ENCODE measurements at regions not wholly inside any gene's neighbourhood (a gene's known extent, or its start where the extent isn't known, plus 50 kb on each side); places are given as distances from the start of the nearest gene placed in this dataset.

DNA sequence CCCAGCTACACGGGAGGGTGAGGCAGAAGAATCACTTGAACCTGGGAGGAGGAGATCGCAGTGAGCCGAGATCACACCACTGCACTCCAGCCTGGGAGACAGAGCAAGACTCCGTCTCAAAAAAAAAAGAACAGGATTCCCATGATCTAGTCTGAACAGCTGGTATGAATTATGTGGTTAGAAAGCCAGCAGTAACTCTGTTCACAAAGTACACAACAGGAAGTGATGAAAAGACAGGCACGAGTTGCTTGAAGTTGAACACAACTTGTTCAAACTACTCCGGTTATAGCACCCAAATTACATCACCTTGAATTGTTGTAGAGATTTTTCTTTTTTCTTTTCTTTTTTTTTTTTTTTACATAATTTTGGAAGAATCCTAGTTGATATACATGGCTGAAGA is 238.8 kb upstream of the RGS6 start:
- no peak for DNase-seq (ENCODE audit: low read depth in 1 of 2, low spot score in 1 of 2)

DNA sequence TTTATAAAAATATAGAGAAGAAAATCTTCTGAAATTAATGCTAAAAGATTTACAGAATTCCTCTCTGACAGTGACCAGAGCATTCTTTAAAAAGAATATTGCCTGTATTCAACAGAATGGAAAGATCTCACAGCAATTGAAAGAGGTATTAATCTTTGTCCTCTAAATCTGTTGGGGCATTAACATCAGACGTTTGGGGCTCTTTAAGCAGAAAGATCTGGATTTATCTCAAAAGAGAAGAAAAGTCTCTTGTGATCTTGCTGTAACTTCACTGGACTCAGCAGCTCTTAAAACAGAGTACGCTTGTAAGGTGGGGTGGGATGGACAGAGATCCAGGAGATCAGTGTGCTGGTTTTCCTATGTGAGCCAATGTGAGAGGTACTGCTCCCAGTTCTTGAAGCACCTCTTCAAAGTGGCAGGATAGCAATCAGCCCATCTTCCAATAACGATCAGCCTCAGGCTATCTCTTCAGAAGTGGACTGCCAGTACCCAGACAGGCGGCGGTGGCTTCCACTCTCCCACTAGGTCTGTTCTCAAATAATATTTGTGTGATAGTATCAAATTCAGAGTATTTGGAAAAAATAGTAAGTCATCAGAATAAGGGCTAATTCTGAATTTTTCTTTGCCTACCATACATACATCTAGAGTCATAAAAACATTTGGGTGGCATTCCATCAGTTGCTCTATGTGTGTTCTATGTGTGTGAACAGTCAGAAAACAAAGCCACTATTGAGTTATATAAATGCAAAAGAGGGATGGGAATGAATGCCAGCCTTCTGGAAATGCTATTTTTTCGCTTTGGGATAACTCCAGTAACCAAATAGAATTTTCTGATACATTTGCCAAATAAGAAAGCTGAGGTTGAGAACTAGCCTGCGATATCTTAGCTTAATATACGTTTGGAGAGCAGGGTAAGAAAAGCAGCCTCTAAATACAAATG is 237.4 kb upstream of the RGS6 start:
- no peak for DNase-seq (ENCODE audit: low read depth in 1 of 2, low spot score in 1 of 2)

DNA sequence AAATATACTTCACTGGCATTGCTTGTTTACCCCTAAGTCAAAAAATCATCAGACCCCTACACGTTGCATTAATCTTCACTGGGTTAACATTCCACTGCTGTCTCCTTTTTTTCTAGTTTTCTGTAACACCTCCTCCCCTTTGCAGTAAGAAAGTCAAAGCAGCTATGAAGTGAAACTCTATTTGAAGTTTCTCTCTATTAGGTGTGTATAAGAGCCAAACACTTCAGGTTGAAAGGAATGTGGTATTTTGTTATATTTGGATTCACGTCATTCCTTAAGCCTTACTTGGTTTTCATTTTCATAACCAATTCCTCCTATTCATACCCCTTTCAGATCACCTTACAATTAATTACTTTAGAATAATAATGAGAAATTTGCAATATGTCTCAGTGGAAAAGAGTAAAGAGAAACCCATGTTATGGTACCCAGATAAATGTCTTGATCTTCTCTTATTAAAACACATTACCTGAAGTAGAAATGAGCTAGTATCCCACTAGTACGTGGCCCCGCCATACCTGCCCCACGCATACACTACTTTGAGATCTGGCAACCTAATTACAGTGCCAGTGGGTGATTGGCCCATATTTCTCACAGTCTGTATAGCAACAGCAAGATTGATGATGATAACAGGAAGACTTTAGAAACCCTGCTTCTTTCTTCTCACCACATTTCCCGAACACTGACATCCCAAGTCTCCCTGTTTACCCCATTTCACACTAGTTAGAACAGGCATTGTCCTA is 236.4 kb upstream of the RGS6 start:
- DNase-seq (ENCODE audit: low read depth in 1 of 2, low spot score in 1 of 2) = no peak

DNA sequence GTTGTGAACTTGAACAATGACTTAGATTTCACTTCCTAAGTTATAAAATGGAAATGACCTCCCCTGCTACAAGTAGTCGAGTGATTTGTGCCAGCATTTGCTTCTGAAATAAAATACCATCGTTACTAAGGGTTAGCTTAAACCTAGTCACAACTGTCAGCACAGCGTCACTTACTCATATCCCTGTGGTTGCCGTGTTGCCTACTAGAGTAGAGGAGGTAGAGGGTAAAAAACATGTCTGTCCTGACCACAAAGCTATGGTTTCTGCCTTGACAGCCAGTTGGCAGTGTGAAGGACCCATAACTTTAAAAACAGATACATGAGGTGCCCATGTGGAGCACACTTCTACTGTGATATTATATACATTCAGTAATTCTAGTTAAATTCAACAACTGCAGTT is 234.2 kb upstream of the RGS6 start:
- DNase-seq (ENCODE audit: low read depth in 1 of 2, low spot score in 1 of 2) = no peak

DNA sequence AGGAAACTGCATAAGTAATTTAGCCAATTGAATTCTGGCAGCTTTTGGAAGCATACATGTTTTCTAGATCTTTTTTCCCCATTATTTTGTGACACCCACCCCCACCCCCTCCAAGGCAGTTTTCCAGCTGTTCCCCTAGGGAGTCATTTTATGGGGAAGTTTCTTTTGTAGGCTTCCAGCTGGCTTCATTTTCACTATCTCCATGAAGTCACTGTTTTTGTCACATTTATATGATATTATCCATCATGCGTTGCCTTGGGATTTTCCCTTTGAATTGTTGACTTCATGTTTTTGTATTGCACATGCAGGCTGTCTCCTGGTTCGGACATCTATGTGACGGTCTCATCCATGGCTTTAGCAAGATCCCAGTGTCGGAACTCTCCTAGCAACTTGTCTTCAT is 233.6 kb upstream of the RGS6 start:
- DNase-seq (ENCODE audit: low read depth in 1 of 2, low spot score in 1 of 2) = no peak

DNA sequence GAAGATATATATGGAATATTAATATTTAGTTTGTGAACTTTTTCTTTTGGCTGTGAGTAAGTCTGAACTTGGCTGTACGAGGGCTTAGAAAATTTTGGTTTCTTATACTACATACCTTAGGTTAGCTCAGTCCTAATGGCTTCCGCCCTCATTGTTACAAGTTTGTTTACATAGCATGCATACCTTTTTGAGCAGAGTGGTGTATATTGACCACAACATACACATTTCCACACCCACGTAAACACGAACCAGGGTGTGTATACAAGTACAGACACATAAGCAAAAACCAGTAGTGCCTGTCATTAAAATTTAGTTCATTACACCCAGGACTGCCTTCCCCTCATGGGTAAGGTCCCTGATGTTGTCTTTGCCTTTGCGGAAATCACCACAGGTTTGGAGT is 230.2 kb upstream of the RGS6 start:
- no peak for DNase-seq (ENCODE audit: low read depth in 1 of 2, low spot score in 1 of 2)

DNA sequence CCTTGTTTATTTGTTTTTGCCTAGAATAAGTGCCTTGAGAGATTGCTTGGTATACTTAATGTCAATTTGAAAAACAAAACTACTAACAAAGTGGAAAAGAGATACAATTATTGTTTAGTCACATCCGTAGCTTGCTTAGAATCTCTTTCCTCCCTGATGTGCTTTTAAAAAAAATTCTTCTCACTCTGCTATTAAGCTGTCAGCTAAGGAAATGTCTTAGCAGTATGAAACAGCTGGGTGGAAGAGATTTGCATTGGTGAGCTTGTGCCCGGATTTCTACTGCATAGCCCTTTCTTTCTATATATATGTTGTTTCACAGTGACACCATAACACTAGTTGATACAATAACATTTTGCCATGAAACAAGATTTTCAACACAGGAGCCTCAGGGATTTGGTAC is 229.4 kb upstream of the RGS6 start:
- no peak for DNase-seq (ENCODE audit: low read depth in 1 of 2, low spot score in 1 of 2)

DNA sequence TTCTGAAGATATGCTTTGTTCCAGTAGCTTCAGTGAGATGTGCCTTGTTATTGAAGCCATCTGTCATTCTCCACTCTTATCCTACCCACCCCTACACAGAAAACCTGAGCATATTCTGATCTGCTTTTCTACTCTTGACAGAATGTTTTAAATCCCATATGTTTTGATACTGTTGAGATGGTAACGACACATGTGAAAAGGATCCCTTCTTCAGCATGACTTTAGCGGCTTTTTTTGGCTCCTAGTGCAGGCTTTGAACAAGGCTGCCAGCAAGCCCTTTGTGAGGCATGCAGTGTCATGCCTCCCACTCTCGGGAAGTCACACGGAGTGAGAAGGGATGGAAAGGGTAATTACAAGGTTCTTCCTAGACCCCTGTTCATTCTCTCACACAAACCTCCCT is 228.8 kb upstream of the RGS6 start:
- no peak for DNase-seq (ENCODE audit: low read depth in 1 of 2, low spot score in 1 of 2)

DNA sequence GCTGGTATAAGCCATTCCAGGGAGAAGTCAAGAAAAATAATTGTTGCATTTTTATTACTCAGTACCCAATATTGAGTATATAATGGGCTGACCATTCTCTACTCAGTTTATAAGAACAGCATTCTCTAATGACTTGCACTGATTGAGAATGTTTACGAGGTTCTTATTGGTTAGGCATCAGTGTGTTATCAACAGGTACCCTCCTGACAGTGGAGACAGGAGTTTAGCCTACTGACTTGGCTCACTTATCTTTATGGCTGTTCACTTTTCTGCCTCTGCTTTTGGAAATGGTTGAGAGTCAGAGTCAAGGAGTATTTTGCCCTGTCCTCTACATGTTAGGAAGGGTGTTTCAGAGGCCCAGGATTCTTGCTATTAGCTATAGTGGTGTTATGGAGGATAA is 228.0 kb upstream of the RGS6 start:
- DNase-seq (ENCODE audit: low read depth in 1 of 2, low spot score in 1 of 2) = no peak

DNA sequence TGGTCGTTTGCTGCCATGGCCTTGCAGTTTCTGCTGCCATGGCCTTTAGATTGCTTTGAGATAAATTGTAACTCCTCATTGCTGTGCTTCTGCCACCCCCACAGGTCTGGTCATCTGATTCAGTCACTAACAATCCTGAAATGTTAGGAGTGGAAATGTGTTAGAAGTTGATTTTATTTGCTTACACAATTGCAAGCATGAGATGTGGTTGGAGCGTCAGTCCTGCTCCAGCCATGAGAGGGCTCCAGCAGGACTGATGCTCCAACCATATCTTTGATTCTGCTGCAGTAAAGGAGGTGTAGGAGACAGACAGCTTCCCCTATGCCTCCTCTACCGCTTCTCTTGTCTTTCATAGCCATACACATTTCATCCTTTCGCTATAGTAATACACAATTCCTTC is 226.8 kb upstream of the RGS6 start:
- no peak for DNase-seq (ENCODE audit: low read depth in 1 of 2, low spot score in 1 of 2)

DNA sequence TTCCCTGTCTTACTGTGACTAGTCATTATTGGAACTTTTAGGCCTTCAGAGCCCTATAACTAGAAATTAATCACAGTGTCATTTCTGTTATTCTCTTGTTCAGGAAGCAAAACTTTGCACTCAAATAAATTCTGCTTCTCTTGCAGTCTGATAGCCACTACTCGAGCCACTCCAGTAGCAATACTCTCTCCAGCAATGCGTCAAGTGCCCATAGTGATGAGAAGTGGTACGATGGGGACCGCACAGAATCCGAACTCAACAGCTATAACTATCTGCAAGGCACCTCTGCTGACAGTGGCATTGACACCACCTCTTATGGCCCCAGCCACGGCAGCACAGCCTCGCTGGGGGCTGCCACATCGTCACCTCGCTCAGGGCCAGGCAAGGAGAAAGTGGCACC is 223.2 kb upstream of the RGS6 start:
- no peak for DNase-seq (ENCODE audit: low read depth in 1 of 2, low spot score in 1 of 2)

DNA sequence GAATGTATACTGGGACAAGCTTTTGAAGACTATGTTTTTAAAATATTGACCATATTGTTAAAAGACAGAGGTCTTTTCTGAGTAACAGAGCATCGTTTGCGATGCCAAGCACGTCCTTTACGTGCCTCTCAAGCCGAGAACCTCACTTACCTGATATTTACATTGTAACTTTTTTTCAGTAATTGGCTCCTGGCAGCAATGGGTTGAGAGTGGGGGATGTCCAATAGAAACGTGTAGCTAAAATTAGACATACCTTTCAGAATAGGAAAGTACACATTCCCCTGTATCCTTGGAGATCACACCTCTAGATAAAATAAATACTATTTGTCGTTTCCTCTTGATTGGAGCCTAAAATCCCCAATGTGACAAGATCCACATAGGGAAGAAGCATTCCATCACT is 222.2 kb upstream of the RGS6 start:
- DNase-seq (ENCODE audit: low read depth in 1 of 2, low spot score in 1 of 2) = no peak

DNA sequence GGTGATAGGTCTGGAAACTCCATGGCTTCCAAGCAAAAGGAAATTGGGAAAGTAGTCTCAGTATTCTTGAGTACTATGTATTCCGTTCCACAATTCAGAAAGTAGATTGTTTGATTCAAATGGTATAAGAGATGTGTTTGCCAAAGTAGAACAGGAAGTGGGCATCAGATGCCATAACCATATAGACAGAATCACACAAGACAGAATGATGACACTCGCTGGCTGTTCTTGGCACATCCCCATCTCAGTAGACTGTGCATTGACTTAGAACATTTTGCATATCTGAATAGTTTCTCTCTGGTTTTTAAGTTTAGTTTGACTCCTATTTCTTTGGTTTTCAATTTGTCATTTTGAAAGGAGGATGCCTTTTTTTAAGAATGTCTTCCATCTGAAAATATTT is 221.1 kb upstream of the RGS6 start:
- DNase-seq (ENCODE audit: low read depth in 1 of 2, low spot score in 1 of 2) = no peak

DNA sequence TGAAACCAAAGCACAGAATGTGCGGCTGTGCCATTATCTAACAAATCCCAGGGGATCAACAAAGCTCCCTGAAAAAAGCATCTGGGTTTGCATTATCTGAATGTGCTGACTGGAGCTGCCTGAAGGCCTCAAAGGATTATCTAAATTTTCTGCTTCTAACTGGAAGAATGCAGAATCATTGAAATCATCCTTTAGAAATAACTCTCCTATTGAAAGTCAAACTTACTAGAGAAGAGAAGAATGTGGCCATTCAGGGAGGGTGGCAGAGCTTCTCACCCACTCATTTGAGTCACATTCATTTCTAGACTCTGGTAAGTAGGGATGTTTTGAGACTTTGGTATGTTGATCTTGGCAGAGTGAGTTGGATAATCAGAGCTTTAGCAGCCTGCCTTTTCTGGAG is 220.6 kb upstream of the RGS6 start:
- no peak for DNase-seq (ENCODE audit: low read depth in 1 of 2, low spot score in 1 of 2)

DNA sequence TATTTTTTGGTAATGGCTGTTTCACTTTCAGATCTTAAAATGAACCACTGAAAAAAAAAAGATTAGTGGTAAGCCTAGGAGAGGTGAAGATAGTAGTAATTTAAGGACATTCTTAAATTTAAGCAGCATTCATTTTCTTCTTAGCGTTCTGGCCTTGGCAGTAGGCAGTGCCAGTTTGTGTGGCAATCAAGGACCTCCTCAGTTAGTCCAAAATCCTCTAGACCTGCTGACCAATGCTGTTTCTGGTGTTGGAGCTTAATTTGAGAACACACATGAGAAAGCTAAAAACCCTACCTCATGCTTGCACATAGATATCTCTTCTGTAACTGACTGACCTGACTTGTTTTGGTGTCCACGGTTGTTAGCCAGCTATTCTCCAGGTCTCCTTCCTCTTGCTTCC is 219.8 kb upstream of the RGS6 start:
- DNase-seq (ENCODE audit: low read depth in 1 of 2, low spot score in 1 of 2) = no peak

DNA sequence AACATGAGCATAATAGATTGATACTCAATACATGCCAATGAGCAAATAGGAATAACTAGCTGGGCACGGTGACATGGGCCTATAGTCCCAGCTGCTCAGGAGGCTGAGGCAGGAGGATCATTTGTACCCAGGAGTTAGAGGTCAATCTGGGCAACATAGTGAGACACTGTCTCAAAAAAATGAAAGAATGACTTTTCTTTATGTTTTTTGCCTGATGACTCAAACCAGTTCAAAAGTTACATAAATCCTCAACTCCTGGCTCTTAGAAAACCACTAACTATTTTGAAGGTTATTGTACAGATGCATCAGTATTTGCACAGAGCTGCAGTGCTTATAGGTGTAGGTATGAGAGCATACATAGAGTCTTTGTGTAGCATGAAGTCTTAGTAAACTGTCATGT is 219.2 kb upstream of the RGS6 start:
- DNase-seq (ENCODE audit: low read depth in 1 of 2, low spot score in 1 of 2) = no peak

DNA sequence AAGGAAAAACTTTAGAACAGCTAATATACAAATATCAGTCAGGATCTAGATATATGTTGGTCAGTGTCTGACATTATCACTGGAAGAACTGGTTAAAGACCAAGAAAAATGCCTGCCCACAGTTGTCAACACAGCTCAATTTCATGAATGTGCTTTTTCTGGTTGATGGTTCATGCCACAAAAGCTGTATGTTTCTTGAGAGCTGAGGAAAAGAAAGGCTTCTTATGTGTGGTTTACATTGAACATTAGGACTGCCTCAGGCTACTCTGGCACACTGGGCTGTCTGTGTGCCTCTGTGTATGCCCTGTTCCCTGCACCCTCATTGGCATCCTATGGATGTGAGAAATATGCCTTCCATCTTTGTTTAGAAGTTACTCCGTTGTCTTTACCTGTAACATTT is 218.8 kb upstream of the RGS6 start:
- no peak for DNase-seq (ENCODE audit: low read depth in 1 of 2, low spot score in 1 of 2)

DNA sequence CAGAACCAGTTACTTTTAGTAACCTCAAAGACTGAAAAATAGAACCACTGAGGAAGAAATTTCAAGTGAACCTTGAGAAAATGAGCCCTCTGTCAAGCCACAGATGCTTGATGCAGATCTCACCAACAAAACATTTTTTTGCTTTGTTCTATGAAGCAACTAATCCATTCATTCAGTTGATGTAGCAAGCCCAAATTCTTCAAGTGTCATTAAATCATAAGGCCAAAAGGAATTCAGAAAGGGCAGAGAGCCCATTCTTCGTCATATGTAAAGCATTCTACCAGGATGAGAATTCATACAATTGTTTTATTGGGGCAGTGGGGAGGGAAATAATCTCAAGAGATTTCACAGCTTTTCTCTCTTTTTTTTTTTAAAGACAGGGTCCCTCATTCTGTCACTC is 218.0 kb upstream of the RGS6 start:
- no peak for DNase-seq (ENCODE audit: low read depth in 1 of 2, low spot score in 1 of 2)

DNA sequence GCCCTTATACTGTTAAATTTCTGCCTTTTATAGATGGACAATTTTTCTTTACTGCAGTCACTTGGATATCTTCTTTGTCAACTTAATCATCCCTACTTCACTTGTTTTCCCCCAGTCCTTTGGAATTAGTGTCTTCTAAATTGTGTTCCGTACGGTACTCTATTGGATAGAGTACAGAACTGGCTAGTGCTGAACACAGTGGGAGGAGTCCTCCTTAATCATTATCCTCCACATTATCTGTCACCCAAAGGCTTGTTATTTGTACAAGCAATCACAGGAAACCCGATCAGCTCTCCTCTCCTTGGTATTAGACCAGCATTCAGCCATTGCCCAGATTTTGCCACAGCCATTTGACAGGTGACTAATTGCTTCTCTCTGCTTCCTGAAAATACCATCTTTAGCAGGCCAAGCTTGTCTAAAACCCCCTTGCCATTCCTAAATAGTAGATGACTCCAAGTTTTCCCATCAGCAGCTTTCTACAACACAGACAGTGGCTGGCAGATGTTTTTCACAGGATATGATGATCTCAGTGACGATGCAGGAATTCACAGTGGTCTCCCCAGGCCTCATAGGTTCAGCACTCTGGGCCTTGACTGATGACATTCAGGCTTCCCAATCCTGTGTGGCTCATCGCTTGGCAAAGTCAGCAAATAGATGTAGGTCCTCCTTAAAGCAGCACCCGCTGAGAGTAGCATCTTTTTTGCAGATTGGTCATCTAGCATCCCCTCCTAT is 216.0 kb upstream of the RGS6 start:
- DNase-seq (ENCODE audit: low read depth in 1 of 2, low spot score in 1 of 2) = no peak

DNA sequence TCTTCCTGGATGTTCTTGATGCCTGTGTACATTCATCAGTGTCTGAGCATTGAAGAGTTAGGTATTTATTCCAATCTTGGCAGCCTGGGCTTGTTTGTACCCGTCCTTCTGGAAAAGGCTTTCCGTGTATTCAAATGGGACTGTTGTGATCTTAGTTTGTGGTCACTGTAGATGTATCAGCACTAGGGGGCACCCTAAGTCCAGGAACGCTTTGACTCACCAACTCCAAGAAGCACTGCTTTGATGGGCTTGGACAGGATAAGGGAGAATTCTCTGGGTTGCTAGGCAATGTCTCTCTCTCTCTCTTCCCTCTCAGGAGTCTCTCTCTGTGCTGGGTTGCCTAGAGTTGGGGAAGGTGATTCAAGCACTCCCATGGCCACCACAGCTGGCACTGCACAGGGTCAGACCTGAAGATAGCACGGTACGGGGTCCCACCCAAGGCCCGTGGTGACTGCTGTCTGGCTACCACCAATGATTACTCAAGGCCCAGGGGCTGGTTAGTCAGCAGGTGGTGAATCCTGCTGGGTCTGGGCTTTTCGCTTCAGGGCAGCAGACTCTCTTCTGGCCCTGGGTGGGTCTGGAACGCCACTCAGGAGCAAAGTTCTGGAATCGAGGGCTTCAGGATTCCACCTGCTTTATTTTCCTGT is 211.1 kb upstream of the RGS6 start:
- no peak for DNase-seq (ENCODE audit: low read depth in 1 of 2, low spot score in 1 of 2)

DNA sequence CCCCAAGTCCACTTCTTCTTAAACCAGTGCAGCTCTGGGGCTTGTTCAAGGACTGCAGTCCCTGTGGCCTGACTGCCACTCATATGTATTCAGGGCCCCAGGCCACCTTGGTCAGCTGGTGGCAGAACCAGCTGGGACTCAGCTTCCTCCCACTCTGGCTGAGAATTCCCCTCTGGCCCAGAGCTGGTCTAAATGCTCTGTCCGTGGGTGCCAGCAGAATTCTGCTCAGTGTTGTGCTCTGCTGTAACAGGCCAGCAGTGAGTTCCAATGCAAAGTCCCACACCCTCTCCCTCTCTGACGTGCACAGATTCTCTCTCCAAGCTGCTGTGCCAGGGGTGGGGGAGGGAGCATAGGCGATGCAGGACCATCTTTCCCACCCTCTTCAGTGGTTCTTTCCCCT is 210.4 kb upstream of the RGS6 start:
- no peak for DNase-seq (ENCODE audit: low read depth in 1 of 2, low spot score in 1 of 2)

DNA sequence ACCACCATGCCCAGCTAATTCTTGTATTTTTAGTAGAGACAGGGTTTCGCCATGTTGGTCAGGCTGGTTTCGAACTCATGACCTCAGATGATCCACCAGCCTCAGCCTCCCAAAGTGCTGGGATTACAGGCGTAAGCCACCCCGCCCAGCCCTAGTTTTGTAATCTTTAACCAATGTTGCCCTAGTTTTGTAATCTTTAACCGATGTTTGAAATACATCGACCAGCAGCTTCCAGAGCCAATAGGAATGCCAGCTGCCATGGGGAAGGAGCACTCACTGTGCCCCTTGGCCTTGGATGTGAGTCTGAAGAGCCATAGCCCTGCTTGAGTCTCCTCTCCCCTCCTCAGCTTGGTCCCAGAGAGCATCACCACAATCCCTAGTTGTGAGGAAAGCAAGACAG is 209.3 kb upstream of the RGS6 start:
- DNase-seq (ENCODE audit: low read depth in 1 of 2, low spot score in 1 of 2) = no peak

Data from stimulated activated CD4-positive, alpha-beta T cell treated with anti-CD3 and anti-CD28 coated beads, Interleukin-15, amount 100 ng/mL, for 1 hour (primary cell).